HG03571 (cell line): ENCODE measurements at regions not wholly inside any gene's neighbourhood (a gene's known extent, or its start where the extent isn't known, plus 50 kb on each side); places are given as distances from the start of the nearest gene placed in this dataset.

Experiments used
- ATAC-seq: cut with Tn5 transposase; IDR thresholded peaks from one replicate; pipeline ENCODE4 v1.9.1; 2021; ENCODE audit not compliant: unreplicated experiment

DNA sequence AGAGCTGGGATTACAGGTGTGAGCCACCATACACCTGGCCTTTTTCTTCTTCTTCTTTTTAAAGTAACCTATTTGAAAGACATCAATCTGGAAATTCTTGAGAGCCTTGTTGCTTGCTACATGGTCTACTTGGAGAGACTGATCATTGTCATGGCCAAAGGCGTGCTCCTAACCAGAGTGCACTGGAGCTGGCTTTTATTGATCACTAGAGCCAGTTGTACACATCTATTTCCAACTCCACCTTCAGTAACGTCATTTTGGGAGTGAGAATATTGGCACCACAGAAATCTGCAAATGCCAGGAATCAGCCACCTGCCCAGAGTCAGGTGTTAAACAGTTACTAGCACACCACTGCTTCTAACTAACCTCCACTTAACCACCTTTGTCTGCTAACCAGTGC lies 735.1 kb downstream of the TYW1 start:
- no peak for ATAC-seq

DNA sequence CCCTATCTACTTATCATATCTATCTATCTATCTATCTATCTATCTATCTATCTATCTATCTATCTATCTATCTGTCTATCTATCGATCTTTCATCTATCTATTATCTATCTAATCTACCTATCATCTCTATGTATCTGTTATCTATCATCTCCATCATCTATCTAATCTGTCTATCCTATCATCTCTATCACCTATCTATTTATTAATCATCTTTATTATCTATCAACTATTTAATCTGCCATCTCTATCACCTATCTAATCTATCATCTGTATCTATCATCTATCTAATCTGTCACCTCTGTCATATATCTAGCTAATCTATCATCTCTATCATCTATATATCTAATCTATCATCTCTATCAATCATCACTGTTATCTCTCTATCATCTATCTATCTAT lies 736.3 kb downstream of the TYW1 start:
- no peak for ATAC-seq

DNA sequence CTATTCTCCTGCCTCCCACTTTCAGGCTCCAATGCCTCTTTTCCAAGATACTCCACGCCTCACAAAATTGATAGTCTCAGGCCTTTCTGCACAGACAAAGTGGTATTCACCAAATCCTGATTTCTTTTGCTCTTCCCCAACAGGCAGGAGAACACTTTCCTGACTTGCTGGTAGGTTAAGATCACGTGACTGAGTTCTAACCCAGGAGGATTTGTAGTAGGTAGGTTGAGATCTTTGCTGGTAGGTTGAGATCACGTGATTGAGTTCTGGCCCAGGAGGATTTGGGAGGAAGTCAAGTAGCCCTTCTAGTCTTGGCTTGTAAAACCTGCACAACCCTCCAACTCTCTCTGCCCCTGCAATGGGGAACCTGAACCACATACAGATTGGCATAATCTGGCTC lies 741.5 kb downstream of the TYW1 start:
- ATAC-seq = no peak

DNA sequence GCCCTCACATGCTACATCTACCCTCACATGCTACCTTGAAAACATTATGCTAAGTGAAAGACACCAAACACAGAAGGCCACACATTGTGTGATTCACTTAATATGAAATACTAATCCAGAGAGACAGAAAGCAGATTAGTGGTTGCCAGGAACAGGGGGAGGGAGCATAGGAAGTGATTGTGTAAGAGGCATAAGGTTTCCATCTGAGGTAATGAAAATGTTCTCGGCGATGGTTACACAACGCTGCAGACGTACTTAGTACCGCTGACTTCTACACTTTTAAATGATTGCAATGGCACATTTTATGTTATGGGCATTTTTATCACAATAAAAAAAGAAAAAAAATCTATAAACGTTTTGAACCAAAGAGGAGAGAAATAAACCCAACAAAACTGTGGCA lies 742.3 kb downstream of the TYW1 start:
- no peak for ATAC-seq

DNA sequence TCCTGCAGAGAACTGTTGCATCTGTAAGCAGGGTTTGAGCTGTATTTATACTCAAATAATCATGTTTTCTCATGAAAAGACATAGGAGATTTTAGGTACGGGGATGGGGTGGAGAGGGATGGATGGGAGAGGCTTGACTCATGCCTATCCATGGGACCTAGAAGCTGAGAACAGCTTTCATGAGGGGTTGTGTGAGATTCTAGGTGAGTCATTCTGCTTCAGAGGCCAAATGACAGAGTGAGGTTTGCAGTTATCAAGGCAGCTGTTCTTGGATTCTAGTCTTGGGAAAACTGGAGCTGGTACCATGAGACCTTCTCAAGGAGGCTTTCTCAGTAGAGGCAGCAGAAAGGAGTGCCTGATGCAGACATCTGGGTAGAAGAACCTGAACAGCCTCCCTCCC lies 746.9 kb downstream of the TYW1 start:
- no peak for ATAC-seq

DNA sequence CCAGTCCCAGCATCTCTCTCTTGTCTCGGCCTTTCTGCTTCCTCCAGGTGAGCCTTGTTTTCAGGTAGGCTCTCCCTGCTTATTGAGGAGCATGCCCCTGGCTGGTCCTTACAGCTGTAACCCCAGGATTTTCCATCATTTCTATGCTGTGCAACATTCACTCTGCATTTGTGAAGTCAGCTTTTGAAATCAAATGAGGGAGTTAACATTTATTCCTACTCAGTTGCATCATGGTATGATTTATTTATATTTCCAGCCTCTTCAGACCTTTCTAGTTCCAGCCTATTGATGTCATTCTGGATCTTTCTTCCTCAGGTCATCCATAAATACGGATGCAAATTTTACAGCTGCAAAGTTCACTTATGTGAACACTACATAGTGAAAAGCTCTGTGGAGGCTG lies 755.6 kb downstream of the TYW1 start:
- no peak for ATAC-seq

DNA sequence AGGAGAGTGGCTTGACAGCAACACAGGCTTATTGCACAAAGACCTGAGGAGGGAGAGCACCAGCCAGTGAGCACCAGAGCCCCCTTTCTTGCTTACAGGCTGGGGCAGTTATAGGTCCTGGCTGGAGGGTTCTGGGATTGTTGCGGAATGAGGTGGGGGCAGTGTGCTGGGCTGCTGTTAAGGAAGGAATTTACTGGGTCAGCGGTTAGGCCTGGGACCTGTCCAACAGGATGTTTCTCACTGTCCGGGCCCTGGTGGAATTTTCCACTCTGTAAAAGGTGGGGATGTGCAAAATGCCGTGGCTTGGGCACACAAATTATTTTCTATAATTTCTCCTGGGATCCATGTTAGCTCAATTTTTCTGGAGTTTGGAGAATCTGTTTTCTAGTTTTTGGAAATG lies 757.3 kb downstream of the TYW1 start:
- ATAC-seq = no peak

DNA sequence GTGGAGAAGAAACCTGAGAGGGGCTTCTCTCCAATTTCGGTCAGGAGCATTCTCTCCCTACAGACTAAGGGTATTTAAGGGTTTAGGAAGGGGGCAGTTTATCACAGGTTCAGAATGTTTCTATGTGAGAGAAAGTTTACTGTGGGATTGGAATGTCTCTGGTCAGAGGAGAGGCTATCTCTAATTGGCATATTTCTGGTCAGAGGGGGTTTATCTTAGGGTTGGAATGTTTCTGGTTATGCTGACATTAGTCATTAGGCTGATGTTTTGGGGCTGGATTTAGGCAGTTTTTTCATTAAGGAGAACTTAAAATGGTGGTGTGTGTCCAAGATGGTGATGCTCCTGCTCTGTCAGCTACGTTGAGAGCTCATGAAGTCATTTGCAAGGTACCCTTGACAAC lies 758.0 kb downstream of the TYW1 start:
- no peak for ATAC-seq

DNA sequence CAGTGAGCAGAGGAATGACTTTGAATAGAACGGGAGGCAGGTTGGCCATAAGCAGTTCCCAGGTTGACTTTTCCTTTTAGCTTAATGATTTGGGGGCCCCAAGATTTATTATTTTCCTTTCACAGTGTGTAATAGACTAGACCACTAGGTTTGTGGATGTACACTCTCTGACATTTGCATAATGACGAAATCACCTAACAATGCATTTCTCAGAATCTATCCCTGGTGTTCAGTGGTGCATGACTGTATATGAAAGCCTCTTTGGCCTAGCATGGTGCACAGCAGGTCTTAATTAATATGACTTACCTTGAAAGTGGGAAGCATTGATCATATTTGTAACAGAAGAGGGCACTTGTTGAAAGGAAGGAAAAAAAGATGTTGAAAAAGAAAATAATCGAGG lies 761.9 kb downstream of the TYW1 start:
- ATAC-seq = no peak

DNA sequence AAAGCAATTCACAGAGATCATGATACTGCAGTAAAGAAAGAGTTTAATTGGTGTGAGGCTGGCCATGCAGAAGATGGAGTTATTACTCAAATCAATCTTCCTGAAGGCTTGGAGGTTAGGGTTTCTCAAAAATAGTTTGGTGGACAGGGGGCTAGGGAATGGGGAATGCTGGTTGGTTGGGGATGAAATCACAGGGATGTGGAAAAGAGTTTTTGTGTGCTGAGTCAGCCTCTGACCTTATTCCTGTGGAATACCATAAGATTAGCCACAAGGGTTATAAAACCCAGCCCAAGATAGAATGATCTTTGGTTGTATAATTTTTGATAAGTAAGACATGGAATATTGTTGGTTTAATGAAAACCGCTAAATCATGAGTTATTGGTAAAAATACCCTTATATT lies 764.3 kb downstream of the TYW1 start:
- no peak for ATAC-seq

DNA sequence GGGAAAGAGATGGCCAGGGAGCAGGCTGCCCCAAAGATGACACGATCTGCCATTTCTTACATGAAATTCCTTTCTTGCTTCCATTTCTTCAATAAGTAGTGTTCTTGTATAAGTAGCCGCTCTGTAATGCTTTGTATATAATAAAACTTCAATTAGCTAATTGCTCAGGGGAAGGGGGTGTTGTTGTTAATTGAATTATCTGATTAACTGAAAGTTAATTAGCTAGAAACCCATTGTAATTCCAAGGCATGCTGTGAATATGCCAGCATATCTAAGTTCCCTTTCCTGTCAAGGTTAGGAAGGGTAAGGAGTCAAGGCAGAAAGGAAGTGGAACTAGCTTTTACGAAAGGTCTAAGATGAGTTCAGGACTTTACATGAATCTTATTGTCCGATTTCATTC lies 765.9 kb downstream of the TYW1 start:
- ATAC-seq = no peak

DNA sequence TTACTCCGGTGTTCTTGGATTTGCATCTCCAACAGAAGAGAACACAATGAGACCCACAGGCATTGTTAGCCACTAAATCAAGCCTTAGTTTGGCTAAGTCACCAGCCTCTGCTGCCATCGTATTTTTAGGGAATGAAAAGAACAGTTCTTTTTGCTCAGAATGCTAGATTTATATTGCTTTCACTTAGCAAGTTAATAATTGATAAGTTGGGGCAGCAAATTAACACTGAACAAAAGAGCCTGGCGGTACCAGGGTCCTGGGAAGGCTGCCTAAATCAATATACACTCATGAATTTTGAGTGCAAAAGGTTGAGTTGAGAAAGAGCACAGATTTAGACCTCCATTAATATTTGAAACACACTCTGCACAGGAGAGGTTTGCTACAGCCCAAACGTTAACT lies 767.7 kb downstream of the TYW1 start:
- ATAC-seq = no peak

DNA sequence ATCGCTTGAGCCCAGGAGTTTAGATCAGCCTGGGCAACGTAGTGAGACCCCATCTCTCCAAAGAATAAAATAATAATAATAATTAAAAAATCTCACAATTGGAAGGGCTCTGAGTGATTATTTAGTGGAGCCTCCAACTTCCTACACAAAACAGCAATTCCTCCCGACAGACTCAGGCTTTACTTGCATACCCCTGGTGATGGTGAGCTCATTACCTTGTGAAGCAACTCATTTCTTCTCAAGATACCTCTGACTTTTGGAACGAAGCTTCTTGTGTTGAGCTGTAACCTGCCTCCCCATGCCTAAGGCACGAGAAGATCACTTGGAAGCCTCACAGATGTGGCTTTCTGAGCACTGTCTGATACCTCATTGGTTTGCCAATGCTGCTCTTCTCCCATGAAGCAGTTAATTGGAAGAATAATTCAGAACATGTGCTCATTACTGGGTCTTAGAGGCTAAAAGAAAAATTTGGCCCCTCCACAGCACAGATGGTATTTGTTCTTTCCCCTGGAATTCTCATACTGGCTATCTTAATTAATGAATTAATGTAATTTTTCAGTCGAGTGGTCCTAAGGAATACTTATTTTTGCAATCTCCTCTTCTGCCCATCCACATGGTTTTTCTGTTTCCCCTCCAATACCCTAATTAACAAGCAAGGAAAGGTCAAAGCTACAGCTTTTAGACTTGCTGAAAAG lies 769.0 kb downstream of the TYW1 start:
- ATAC-seq = no peak

DNA sequence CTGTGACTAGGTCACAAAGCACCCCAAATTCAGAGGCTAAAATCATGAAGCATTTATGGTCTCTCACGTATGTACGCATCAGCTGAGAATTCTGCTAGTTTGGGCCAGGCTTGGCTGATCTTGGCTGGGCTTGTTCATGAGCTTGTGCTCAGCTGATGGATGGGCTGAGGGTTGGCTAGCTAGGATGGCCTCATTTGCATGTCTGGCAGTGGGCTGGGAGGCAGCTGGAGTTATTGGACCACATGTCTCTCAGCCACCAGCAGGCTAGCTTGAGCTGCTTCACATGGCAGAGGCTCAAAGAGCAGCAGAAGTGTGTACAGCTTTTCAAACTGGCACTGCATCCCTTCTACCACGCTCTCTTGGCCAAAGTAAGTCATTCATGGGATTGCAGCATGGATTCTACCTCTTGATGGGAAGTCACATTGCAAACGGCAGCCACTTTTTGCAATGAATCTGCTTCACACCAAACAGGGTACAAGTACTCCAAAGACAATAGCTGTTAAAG lies 770.3 kb downstream of the TYW1 start:
- ATAC-seq = no peak

DNA sequence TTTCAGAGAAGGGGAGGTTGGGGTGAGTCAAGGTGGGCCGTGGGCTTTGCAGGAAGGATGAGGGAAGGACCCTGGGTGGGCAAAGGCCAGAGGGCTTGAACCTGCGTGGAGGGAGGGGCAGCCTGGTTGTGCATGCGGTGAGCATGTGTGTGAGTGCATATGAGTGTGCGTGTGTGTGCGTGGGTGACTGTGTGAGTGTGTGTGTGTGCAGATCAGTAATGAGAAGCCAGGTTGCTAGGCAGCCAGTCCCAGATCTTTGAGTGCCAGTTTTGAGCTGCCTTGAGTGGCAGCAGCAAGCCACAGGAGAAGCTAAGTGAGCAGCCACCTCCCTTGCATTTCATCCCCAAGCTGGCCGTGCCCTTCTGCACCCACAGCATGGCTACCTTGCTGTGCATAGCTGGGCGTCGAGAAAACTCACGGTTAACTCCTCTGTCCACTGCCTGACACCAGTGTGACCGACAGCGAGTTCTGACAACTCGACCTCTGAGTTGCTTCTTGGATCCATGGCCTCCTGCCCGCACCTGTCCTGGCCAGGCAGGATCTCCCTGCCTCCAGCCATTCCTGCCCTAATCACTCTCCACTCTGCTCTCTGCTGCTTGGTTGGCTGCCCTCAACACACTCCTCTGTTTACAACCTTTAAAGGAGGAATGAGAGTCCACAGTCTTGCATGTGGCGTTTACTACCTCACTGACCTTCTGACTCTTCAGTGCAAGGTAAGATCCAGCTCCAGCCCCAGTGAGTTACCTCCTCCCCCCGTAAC lies 775.4 kb downstream of the TYW1 start:
- ATAC-seq = no peak

DNA sequence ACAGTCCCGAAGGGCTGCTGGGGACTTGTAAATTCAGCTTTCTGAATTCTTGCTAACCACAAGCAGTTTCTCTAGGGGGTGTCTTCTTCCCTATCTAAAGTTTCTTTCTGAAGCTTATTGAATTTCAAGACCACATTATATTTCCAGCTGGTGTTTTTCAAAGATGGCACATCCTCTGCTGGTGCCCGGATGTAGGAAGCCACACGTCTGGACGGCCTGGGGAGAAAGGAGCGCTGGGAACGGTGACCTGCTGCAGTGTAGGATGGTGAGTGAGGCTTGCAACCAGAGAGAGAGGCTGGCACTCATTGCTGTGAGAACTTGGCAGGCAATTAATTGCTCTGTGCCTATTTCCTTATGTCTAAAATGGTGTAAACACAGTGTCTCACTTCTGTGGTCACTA lies 776.4 kb downstream of the TYW1 start:
- ATAC-seq = no peak

DNA sequence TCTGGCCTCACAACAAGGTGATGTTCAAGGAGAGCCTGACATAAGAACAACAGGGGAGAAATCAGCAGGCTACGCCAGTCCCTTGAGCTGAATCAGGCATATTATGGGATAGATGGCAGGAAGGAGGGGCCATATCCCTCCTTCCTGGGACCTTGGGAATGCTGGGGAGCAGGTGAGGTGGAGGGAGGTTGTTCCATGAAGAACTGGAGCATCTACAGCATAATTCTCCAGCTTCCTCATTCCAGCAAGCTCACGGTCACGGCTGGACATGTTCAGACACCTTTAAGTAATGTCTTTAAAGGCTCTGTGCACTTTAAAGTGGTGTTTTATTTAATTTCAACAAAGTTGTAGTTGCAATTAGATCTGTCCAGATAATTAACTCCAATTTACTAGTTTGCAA lies 780.5 kb downstream of the TYW1 start:
- ATAC-seq = no peak

DNA sequence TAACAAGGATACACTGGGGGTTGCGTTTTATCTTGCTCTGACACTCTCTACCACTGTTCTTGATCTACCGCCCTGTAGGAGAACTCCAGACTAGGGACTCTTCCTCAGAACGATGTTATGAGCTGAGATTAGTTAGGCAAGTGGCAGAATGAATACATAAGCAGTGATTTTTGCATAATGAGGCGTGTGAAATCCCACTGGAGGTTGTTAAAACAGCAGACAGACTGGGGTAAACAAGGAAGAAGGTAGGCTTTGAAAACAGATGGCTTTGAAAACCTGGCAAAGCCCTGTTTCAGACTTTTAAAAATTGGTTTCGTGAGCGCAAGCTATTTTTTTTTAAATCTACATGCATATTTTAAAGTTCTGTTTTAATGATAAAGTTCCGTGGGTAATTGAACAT lies 785.2 kb downstream of the TYW1 start:
- ATAC-seq = no peak

DNA sequence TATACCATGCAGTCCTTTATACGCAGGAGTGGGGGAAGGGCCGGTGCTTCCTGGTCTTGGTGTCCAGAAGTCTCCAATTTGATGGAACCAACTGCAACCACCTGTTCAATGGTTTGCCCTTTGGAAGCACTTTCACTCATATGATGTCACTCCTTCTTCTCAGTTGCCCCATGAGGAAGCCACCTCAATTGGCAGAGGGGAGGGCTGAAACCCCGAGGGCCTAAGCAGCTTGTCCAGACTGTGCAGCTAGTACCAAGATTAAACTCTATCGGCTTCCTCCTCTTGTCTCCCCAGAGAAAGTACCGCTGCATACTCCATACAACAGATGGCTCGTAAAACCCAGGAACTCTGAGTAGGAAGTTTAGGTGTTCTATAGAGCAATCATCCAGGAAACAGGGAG lies 789.4 kb downstream of the TYW1 start:
- no peak for ATAC-seq

DNA sequence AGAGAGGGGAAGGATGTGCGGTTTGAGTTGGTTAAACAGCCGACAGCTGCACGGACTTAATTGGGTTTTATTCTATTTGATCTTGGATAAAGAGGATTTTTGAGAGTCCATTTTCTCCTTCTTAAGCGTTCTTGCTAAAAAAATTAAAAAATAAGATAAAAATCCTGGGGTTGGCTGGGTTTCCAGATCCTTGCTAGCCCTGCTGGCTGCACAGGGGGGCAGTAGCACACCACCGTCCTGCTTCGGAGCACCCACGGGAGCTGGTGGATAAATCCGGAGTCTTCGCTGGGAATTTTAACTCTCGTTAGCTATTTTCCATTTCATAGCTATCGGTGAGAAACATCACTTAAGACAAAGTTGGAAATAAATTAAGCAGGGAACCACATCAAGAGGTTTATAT lies 792.0 kb downstream of the TYW1 start:
- no peak for ATAC-seq

DNA sequence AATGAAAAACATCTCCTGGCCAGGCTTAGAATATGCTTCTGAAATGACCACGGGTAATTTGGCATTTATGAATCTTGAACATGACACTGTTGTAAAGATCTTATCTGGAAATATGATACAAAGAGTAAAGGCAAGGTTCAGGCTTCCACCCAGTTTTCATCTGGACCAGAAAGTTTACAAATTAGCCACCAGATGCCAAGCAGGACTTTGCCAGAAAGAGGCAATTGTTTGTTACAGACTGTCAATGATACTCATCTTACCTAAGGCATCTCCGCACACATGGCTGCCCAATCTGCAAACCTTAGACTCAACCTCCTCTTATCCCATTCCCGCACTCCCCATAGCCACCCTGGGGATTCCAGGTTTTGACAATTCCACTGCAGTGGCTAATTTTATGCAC lies 795.3 kb downstream of the TYW1 start:
- no peak for ATAC-seq

DNA sequence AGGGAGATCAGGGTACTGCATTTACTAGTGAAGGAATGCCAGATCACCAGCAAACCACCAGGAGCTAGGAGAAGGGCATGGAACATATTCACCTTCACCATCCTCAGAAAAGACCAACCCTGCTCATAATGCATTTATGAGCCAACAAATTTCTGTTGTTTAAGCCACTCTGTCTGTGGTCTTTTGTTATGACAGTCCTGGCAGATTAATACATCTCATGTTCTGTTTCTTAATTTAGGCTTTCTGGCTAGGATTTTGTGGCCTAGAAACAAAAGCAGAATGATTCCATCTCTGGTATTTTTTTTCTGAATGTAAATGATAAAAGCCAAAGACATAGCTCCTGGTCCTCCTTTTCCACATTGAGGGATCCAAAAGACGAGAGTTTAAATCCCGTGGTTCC lies 797.9 kb downstream of the TYW1 start:
- no peak for ATAC-seq

DNA sequence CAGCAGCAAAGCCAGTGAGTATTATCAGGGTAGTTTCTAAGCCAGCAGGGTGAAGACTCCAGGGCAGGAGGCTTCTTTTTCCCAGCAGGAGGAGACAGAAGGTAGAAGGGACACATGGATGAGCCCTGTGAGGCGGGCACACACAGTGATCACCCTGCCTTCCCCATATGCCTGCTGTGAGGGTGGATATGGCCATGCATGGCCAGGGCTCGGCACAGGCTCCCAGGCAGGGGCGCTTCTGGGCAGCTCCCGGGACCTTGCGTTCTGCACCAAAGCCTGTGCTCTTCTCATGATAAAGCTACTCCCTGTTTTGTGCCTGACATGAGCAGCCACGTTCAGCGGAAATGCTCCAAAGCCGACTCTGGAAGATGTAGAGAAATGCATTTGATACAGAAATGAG lies 807.2 kb downstream of the TYW1 start:
- no peak for ATAC-seq
